IPS-20b (cell line): ENCODE measurements at regions not wholly inside any gene's neighbourhood (a gene's known extent, or its start where the extent isn't known, plus 50 kb on each side); places are given as distances from the start of the nearest gene placed in this dataset.

Experiments
- H3K27ac ChIP-seq: one replicate; pipeline ENCODE4 v1.5.1; 2013; ENCODE audit warnings: low read length
- H3K27me3 ChIP-seq: 2 replicates; pipeline ENCODE4 v1.6.1; 2013; ENCODE audit warnings: mild to moderate bottlenecking, low read length, inconsistent platforms; ENCODE audit not compliant: insufficient read depth
- H3K36me3 ChIP-seq: 2 replicates; pipeline ENCODE4 v1.6.1; 2013; ENCODE audit warnings: low read depth, mild to moderate bottlenecking, inconsistent platforms, low read length, moderate library complexity; ENCODE audit not compliant: insufficient read depth
- H3K4me1 ChIP-seq: 2 replicates; pipeline ENCODE4 v1.6.1; 2013; ENCODE audit warnings: mild to moderate bottlenecking, control low read depth, inconsistent platforms, low read length, moderate library complexity; ENCODE audit not compliant: insufficient read depth
- H3K4me3 ChIP-seq: 2 replicates; pipeline ENCODE4 v1.5.1; 2013; ENCODE audit warnings: mild to moderate bottlenecking, low read length, inconsistent platforms
- H3K9ac ChIP-seq: 2 replicates; pipeline ENCODE4 v1.6.1; 2013; ENCODE audit warnings: low read depth, mild to moderate bottlenecking, inconsistent platforms, low read length, moderate library complexity
- H3K9me3 ChIP-seq: 2 replicates; pipeline ENCODE4 v1.6.1; 2013; ENCODE audit warnings: mild to moderate bottlenecking, low read depth, low read length, inconsistent platforms; ENCODE audit not compliant: insufficient read depth

DNA sequence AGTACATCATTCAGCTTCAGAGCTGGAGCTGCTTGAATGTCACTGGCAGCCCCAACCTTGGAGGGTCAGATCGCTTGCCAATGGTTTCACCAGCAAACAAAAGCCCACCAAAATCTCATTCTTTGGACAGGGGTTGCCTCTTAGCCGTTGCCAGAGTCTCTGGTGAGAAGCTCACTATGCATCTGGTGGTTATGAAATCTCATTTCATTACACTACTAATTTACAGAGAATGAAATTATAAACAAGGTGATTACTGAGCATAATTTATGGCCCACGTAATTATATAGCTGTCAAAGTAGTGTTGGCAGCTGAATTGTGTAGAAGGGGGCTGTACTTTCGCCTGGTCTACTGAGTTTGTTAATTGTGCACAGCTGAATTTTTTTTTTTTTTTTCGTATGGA is 688.9 kb upstream of the KIF2B start:
- Histone ChIP-seq H3K9ac (no peak overlapping the region), H3K27ac (no peak overlapping the region), H3K4me1 (no peaks in the 10 kb centered on the region), H3K9me3 (no peaks in the 10 kb centered on the region), H3K27me3 (no peaks in the 10 kb centered on the region), H3K36me3 (no peaks in the 10 kb centered on the region), H3K4me3 (no peak overlapping the region)

DNA sequence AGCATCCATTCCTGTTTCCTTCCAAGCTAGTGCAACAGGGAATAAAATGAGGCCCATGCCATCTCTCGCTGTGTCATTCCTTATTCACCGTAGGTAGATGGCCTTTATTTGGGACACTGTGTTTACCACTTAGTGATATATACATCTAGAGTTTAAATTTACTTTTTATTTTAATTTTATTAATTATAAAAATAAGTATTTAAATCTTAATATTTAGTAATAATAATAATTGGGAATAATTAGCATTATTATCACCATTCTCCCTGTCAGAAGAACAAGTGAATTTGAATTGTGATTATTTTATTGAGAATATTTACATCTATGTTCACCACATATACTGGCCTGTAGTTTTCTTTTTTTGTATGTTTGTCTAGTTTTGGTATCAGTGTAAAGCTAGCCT is 692.9 kb upstream of the KIF2B start:
- no peaks in the 10 kb centered on the region for H3K4me1 ChIP-seq
- H3K9me3 ChIP-seq = no peaks in the 10 kb centered on the region
- H3K27ac ChIP-seq = no peak overlapping the region
- H3K36me3 ChIP-seq = no peaks in the 10 kb centered on the region
- no peak overlapping the region for H3K9ac ChIP-seq
- H3K4me3 ChIP-seq = no peak overlapping the region
- H3K27me3 ChIP-seq = no peaks in the 10 kb centered on the region

DNA sequence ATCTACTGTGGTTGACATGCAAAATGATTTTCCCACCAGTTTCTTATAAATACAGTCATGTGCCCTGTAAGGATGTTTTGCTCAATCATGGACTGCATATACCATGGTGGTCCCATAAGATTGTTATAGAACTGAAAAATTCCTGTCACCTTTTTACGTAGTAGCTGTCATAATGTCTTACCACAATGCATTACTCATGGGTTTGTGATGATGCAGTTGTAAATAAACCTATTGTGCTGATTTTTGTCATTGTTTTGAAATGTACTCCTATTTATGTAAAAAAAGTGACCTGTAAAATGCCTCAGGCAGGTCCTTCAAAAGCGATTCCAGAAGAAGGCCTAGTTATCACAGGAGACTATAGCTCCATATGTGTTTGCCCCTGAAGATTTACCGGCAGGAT is 695.4 kb upstream of the KIF2B start:
- H3K9ac ChIP-seq = no peak overlapping the region
- no peak overlapping the region for H3K4me3 ChIP-seq
- H3K36me3 ChIP-seq = no peaks in the 10 kb centered on the region
- H3K9me3 ChIP-seq = no peaks in the 10 kb centered on the region
- H3K27me3 ChIP-seq = no peaks in the 10 kb centered on the region
- H3K4me1 ChIP-seq = no peaks in the 10 kb centered on the region
- no peak overlapping the region for H3K27ac ChIP-seq

DNA sequence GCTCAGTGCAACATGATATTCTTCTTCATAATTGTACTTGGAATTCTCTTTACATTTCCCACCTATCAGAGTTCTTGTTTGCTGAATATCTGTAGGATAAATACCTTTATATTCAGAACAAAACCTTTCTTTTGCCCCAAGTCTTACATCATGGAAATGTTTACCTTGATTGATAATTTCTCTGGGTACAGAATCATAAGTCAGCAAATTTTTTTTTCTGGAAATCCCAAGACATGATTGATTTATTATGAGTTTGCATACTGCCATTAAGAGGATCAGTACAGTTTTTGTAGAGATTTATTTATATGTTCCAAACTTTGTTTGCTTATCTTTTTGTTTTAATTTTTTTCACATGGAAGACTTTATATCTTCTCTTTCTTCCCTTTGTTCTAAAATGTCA is 699.8 kb upstream of the KIF2B start:
- H3K4me3 ChIP-seq = no peak overlapping the region
- no peaks in the 10 kb centered on the region for H3K9me3 ChIP-seq
- H3K27ac ChIP-seq = no peak overlapping the region
- H3K27me3 ChIP-seq = no peaks in the 10 kb centered on the region
- H3K36me3 ChIP-seq = no peaks in the 10 kb centered on the region
- H3K4me1 ChIP-seq = no peaks in the 10 kb centered on the region
- no peak overlapping the region for H3K9ac ChIP-seq

DNA sequence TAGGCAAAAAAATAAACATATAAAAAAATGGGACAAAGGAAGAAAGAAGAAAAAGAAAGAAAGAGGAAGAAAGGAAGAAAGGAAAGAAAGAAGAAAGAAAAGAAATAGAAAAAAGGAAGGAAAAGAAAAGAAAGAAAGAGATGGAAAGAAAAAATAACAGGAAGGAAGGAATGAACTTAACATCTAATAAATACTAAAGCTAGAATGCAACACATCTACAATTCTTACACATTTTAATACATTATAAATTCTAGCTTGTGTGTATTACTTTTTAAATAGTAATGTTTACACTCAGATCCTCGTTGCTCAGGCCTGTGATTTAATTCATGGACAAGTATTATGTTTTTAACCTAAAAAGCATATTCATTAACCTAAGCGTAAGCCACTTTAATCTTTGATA is 703.0 kb upstream of the KIF2B start:
- Histone ChIP-seq H3K36me3 (no peaks in the 10 kb centered on the region), H3K9me3 (peaks cover 19% of the 10 kb centered on the region), H3K27ac (no peak overlapping the region), H3K4me3 (no peak overlapping the region), H3K27me3 (no peaks in the 10 kb centered on the region), H3K9ac (no peak overlapping the region), H3K4me1 (no peaks in the 10 kb centered on the region)

DNA sequence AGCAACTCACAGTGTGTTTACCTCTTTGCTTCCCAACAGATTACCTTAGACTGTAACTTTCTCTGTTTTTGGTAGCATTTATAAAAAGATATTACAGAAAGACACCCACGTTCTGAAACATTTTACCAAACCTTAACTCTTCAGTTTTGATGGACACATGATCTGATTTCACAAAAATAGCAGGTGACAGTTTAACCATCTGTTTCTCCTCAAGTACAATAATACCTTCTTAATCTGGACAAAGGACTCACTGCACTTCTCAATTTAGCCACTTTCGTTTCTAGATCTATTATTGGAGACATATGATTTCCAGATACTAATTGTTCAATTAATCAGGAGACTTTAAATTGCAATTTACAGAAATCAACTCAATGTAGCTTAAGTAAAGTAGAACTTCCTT is 703.8 kb upstream of the KIF2B start:
- Histone ChIP-seq H3K9ac (no peak overlapping the region), H3K4me1 (peaks cover under 1% of the 10 kb centered on the region; the same call in 1 of the 2 replicates), H3K27ac (no peak overlapping the region), H3K27me3 (no peaks in the 10 kb centered on the region), H3K36me3 (no peaks in the 10 kb centered on the region), H3K9me3 (peaks cover 19% of the 10 kb centered on the region), H3K4me3 (no peak overlapping the region)

DNA sequence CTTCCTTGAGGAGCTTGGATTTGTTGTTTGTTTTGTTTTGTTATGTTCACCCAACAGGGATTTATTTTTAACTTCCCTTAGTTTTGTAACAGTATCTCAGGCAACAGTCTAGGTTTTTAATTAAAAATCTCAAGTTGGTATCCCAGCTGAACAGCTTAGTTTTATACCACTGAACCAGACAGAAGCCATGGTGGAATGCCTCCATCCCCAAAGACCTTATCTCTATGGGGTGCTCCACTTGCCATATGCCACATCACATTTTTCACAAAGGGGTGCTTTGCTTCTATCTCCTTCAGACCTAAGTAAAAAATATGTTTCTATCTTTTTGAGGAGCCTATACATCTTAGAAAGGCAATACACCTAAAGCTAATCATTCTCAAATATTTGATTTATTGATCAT is 715.8 kb upstream of the KIF2B start:
- no peak overlapping the region for H3K27ac ChIP-seq
- H3K9ac ChIP-seq = no peak overlapping the region
- H3K9me3 ChIP-seq = no peaks in the 10 kb centered on the region
- H3K36me3 ChIP-seq = no peaks in the 10 kb centered on the region
- no peaks in the 10 kb centered on the region for H3K27me3 ChIP-seq
- no peak overlapping the region for H3K4me3 ChIP-seq
- H3K4me1 ChIP-seq = no peaks in the 10 kb centered on the region

DNA sequence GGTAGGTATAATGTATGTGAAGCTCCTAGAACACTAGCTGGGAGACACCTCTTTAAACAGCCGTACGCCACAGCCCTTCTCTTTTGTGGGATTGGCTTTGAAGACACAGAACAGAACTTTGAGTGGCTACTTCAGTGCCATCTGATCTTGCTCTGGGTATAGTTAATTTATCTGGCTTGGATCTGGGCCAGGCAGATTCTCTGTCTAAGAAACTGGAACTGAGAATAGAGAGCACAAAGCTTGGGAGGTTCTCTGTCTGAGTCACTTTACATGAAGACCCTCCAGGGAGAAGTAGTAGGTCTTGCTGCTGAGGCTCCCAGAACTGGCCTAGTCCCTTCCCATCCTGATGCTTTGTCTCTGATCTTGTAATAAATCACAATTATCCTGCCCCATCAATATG is 721.0 kb upstream of the KIF2B start:
- H3K4me3 ChIP-seq = no peak overlapping the region
- no peaks in the 10 kb centered on the region for H3K4me1 ChIP-seq
- no peak overlapping the region for H3K27ac ChIP-seq
- no peaks in the 10 kb centered on the region for H3K27me3 ChIP-seq
- no peaks in the 10 kb centered on the region for H3K36me3 ChIP-seq
- no peak overlapping the region for H3K9ac ChIP-seq
- no peaks in the 10 kb centered on the region for H3K9me3 ChIP-seq

DNA sequence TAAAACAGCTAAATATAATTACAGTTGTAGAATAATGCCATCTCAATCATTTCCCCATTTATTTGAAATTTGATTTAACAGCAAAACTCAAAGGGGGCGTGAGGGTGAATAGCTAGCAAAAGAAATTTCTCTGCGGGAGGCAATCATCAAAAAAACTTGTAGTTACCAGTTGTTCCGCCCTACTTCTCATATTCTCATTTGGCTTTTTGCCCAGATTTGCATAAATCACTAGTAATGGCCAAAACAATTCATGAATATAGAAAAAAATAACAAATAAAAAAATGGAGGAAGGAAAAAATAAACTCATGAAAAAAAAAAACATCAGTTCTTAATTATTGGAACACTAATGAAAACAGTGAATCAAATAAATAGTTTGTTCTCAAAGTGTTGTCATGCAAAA is 722.6 kb upstream of the KIF2B start:
- Histone ChIP-seq H3K27ac (no peak overlapping the region), H3K4me3 (no peak overlapping the region), H3K9me3 (no peaks in the 10 kb centered on the region), H3K4me1 (no peaks in the 10 kb centered on the region), H3K36me3 (no peaks in the 10 kb centered on the region), H3K9ac (no peak overlapping the region), H3K27me3 (no peaks in the 10 kb centered on the region)

DNA sequence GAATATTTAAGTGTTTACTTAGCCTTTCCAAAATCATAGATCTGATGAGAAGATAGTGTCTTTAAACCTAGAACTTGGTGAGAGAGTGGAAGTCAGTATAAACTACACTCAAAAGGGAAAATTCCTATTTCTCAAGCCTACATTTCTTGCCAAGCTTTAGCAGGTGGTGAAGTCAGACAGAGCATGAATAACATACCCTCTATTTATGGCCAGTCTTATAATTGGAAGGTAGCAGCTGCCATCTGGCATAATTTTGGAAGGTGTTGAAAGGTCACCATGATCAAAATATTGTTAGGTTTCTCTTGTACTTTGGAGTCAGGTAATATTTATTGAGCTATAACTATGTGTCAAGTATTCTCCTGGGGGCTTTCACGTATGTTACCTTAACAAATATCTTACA is 729.3 kb upstream of the KIF2B start:
- no peaks in the 10 kb centered on the region for H3K27me3 ChIP-seq
- H3K36me3 ChIP-seq = no peaks in the 10 kb centered on the region
- no peak overlapping the region for H3K27ac ChIP-seq
- H3K9me3 ChIP-seq = no peaks in the 10 kb centered on the region
- H3K9ac ChIP-seq = no peak overlapping the region
- H3K4me1 ChIP-seq = no peaks in the 10 kb centered on the region
- H3K4me3 ChIP-seq = no peak overlapping the region

DNA sequence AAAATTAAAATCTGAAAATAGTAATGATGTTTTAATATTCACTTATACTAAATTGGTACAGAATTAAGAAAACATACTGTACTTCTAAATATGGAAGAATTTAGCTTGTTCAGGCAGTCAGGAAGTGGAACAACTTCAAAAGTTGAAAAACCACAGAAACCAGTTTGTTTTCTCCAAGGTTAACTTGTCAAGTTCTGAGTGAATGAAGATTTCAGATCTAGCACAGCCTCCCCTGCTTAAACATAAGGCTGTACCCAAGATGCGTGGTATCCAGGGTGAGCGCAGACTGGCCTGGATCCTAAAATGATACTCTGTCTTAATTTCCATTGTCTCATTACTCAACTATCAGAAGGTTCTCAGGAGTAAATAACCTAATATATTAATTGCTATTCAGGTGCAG is 730.7 kb upstream of the KIF2B start:
- no peaks in the 10 kb centered on the region for H3K27me3 ChIP-seq
- H3K27ac ChIP-seq = no peak overlapping the region
- no peaks in the 10 kb centered on the region for H3K9me3 ChIP-seq
- no peaks in the 10 kb centered on the region for H3K4me1 ChIP-seq
- no peak overlapping the region for H3K4me3 ChIP-seq
- no peaks in the 10 kb centered on the region for H3K36me3 ChIP-seq
- H3K9ac ChIP-seq = no peak overlapping the region

DNA sequence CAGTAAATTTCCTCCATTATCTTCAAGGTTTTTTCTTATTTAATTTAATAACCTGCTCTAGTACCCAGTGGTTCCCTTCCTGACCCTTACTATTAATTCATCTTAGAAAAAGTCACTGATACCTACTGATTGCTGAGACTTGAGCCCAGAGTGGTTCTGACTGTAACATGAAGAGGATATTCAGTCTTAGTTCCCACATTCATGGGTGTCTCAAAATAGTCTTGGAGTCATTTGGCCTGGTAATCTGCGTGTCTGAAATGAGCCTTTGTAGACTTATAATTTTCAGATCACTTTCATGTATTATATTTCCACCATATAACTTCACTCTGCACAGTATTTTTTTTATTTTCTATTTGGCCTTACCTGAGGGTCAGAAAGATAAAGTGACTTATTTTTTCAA is 732.0 kb upstream of the KIF2B start:
- H3K27me3 ChIP-seq = no peaks in the 10 kb centered on the region
- no peak overlapping the region for H3K9ac ChIP-seq
- H3K9me3 ChIP-seq = no peaks in the 10 kb centered on the region
- H3K27ac ChIP-seq = no peak overlapping the region
- H3K36me3 ChIP-seq = no peaks in the 10 kb centered on the region
- no peaks in the 10 kb centered on the region for H3K4me1 ChIP-seq
- H3K4me3 ChIP-seq = no peak overlapping the region

DNA sequence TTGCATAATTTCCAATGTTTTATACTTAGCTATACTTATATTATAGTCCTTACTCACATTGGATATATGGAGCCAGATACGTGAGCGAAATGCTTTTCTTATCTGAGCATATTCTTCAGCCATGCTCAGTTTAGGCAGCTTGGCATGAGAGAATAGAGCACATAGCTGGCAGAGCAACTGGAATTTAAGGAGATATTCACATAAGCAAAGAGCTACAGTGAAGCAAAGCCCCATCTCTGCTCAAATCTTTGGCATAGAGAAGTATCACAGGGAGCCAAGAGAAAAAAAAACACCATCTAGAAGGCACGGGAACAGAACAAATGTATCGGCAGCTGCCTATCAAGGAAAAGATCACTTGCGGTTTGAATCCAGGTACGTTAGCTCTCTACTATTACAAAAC is 734.2 kb upstream of the KIF2B start:
- H3K4me3 ChIP-seq = no peak overlapping the region
- no peak overlapping the region for H3K9ac ChIP-seq
- no peak overlapping the region for H3K27ac ChIP-seq
- no peaks in the 10 kb centered on the region for H3K4me1 ChIP-seq
- no peaks in the 10 kb centered on the region for H3K36me3 ChIP-seq
- no peaks in the 10 kb centered on the region for H3K9me3 ChIP-seq
- no peaks in the 10 kb centered on the region for H3K27me3 ChIP-seq
